ENCODE measurements at regions not wholly inside any gene's neighbourhood (a gene's known extent, or its start where the extent isn't known, plus 50 kb on each side); places are given as distances from the start of the nearest gene placed in this dataset.
"Not testable (repeated sequence)": the region's sequence is repeated elsewhere in the genome, so short reads cannot be mapped to it uniquely, and the experiment has no call there.

GRCh38 chr10:8163824-8164223, 109.3 kb downstream of the GATA3 start:
- TF ChIP-seq CTCF (IDR thresholded peaks at IDR 0.05; ENCODE audit: low read depth, low read length, poor library complexity, severe bottlenecking), result no peak
- TF ChIP-seq EZH2phosphoT487 (IDR thresholded peaks at IDR 0.05; ENCODE audit: borderline replicate concordance, low read length), result no peak
- H3K4me1 ChIP-seq (ENCODE audit: control insufficient read depth, low read length), result no peaks in the 10 kb centered on the region
- no peaks in the 10 kb centered on the region for H3K36me3 ChIP-seq (ENCODE audit: control insufficient read depth, low read length)
- peaks cover 5% of the 10 kb centered on the region; the same call in 1 of the 2 replicates for H3K9me3 ChIP-seq (ENCODE audit: control insufficient read depth, insufficient read depth, low read length)
- H3K9me2 ChIP-seq (replicated peaks; ENCODE audit: control insufficient read depth, low read length), result no peaks in the 10 kb centered on the region
- no peak overlapping the region for H3K4me2 ChIP-seq (ENCODE audit: low read length)
- no peaks in the 10 kb centered on the region for H3K27me3 ChIP-seq (ENCODE audit: control insufficient read depth, low read length)
- H3K79me2 ChIP-seq (ENCODE audit: control insufficient read depth, low read length), result no peaks in the 10 kb centered on the region
- H3F3A ChIP-seq (ENCODE audit: control insufficient read depth, insufficient read depth), result no peaks in the 10 kb centered on the region
- no peak overlapping the region for H3K27ac ChIP-seq (ENCODE audit: low read depth, low read length)
- H3K4me3 ChIP-seq (ENCODE audit: low read length), result no peak overlapping the region
- H4K20me1 ChIP-seq (ENCODE audit: control insufficient read depth, insufficient read depth, low read depth, low read length), result no peaks in the 10 kb centered on the region

GRCh38 chr10:8164640-8165039, 110.2 kb downstream of the GATA3 start:
- H3K79me2 ChIP-seq (ENCODE audit: control insufficient read depth, low read length); H3F3A ChIP-seq (ENCODE audit: control insufficient read depth, insufficient read depth); H3K9me3 ChIP-seq (ENCODE audit: control insufficient read depth, insufficient read depth, low read length); H3K36me3 ChIP-seq (ENCODE audit: control insufficient read depth, low read length); H3K4me1 ChIP-seq (ENCODE audit: control insufficient read depth, low read length); H4K20me1 ChIP-seq (ENCODE audit: control insufficient read depth, insufficient read depth, low read depth, low read length); H3K9me2 ChIP-seq (replicated peaks; ENCODE audit: control insufficient read depth, low read length); H3K4me3 ChIP-seq (ENCODE audit: low read length); H3K27ac ChIP-seq (ENCODE audit: low read depth, low read length); H3K4me2 ChIP-seq (ENCODE audit: low read length); H3K27me3 ChIP-seq (ENCODE audit: control insufficient read depth, low read length): not testable (repeated sequence)

DNA sequence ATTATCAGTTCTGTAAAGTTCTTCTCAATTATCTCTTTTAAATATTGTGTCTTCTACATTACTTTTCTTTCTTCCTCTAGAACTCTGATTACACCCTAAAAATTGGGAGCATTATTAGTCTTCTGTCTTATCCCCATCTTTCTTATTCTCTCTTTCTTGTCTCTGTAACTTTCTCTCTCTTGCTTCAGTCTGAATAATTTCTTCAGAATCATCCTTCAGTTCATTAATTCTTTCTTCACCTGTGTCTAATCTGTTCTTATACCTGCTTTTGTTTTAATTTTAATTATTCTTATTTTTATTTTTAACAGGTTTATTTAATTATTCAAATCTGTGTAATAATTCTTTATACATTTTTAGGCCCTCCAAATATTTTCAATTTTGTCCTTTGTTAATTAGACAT, 114.3 kb downstream of the GATA3 start:
- no peak overlapping the region for H3K4me2 ChIP-seq (ENCODE audit: low read length)
- H3K27me3 ChIP-seq (ENCODE audit: control insufficient read depth, low read length), result no peaks in the 10 kb centered on the region
- H3K4me1 ChIP-seq (ENCODE audit: control insufficient read depth, low read length), result no peaks in the 10 kb centered on the region
- no peak overlapping the region for H3K27ac ChIP-seq (ENCODE audit: low read depth, low read length)
- no peak overlapping the region for H3K4me3 ChIP-seq (ENCODE audit: low read length)
- TF ChIP-seq EZH2phosphoT487 (IDR thresholded peaks at IDR 0.05; ENCODE audit: borderline replicate concordance, low read length) (no peak), CTCF (IDR thresholded peaks at IDR 0.05; ENCODE audit: low read depth, low read length, poor library complexity, severe bottlenecking) (no peak)
- peaks cover 5% of the 10 kb centered on the region; the same call in 1 of the 2 replicates for H3K9me3 ChIP-seq (ENCODE audit: control insufficient read depth, insufficient read depth, low read length)
- no peaks in the 10 kb centered on the region for H3F3A ChIP-seq (ENCODE audit: control insufficient read depth, insufficient read depth)
- no peaks in the 10 kb centered on the region for H4K20me1 ChIP-seq (ENCODE audit: control insufficient read depth, insufficient read depth, low read depth, low read length)
- H3K9me2 ChIP-seq (replicated peaks; ENCODE audit: control insufficient read depth, low read length), result no peaks in the 10 kb centered on the region
- no peaks in the 10 kb centered on the region for H3K36me3 ChIP-seq (ENCODE audit: control insufficient read depth, low read length)
- no peaks in the 10 kb centered on the region for H3K79me2 ChIP-seq (ENCODE audit: control insufficient read depth, low read length)

- Histone ChIP-seq H3F3A (ENCODE audit: control insufficient read depth, insufficient read depth) (no peaks in the 10 kb centered on the region), H4K20me1 (ENCODE audit: control insufficient read depth, insufficient read depth, low read depth, low read length) (no peaks in the 10 kb centered on the region), H3K27me3 (ENCODE audit: control insufficient read depth, low read length) (no peaks in the 10 kb centered on the region), H3K36me3 (ENCODE audit: control insufficient read depth, low read length) (no peaks in the 10 kb centered on the region), H3K9me3 (ENCODE audit: control insufficient read depth, insufficient read depth, low read length) (peaks cover 5% of the 10 kb centered on the region; the same call in 1 of the 2 replicates), H3K4me3 (ENCODE audit: low read length) (no peak overlapping the region), H3K9me2 (replicated peaks; ENCODE audit: control insufficient read depth, low read length) (no peaks in the 10 kb centered on the region), H3K79me2 (ENCODE audit: control insufficient read depth, low read length) (no peaks in the 10 kb centered on the region), H3K4me1 (ENCODE audit: control insufficient read depth, low read length) (no peaks in the 10 kb centered on the region), H3K4me2 (ENCODE audit: low read length) (no peak overlapping the region), H3K27ac (ENCODE audit: low read depth, low read length) (no peak overlapping the region)
- TF ChIP-seq CTCF (IDR thresholded peaks at IDR 0.05; ENCODE audit: low read depth, low read length, poor library complexity, severe bottlenecking) (no peak), EZH2phosphoT487 (IDR thresholded peaks at IDR 0.05; ENCODE audit: borderline replicate concordance, low read length) (no peak)
Observed at GRCh38 chr10:8171008-8171407, 116.5 kb downstream of the GATA3 start.

All from DOHH2 (cell line).